Activated CD4-positive, alpha-beta T cell treated with anti-CD3 and anti-CD28 coated beads, Interleukin-2, amount 50 U/mL, for 24 hours (primary cell): ENCODE measurements at regions not wholly inside any gene's neighbourhood (a gene's known extent, or its start where the extent isn't known, plus 50 kb on each side); places are given as distances from the start of the nearest gene placed in this dataset.
"Not testable (repeated sequence)": the region's sequence is repeated elsewhere in the genome, so short reads cannot be mapped to it uniquely, and the experiment has no call there.

Experiments
- DNase-seq, 2 donors: peaks; one replicate each; pipeline ENCODE4 v3.0.0-alpha.2; 2020; ENCODE audit warnings: low read depth in 1 of 2, low spot score in 1 of 2

GRCh38 chr4:111020961-111021360, 398.1 kb upstream of the PITX2 start:
- no peak for DNase-seq

GRCh38 chr4:111022758-111023157, 399.9 kb upstream of the PITX2 start:
- no peak for DNase-seq

- no peak for DNase-seq
Observed at GRCh38 chr4:111027526-111027925, 404.6 kb upstream of the PITX2 start.

GRCh38 chr4:111028795-111029194, 405.9 kb upstream of the PITX2 start:
- no peak for DNase-seq

- no peak for DNase-seq
Observed at GRCh38 chr4:111031001-111031579, 408.2 kb upstream of the PITX2 start.

GRCh38 chr4:111031596-111031995, 408.7 kb upstream of the PITX2 start:
- no peak for DNase-seq

GRCh38 chr4:111037591-111038360, 414.9 kb upstream of the PITX2 start:
- no peak for DNase-seq

GRCh38 chr4:111040904-111041303, 418.0 kb upstream of the PITX2 start:
- no peak for DNase-seq

GRCh38 chr4:111043286-111043685, 420.4 kb upstream of the PITX2 start:
- DNase-seq: no peak

GRCh38 chr4:111045992-111046391, 423.1 kb upstream of the PITX2 start:
- no peak for DNase-seq

- DNase-seq: no peak
Observed at GRCh38 chr4:111046811-111047210, 423.9 kb upstream of the PITX2 start.

- no peak for DNase-seq
Observed at GRCh38 chr4:111048316-111048715, 425.4 kb upstream of the PITX2 start.

GRCh38 chr4:111064342-111064993, 441.6 kb upstream of the PITX2 start:
- DNase-seq: no peak

GRCh38 chr4:111066001-111066400, 443.1 kb upstream of the PITX2 start:
- DNase-seq: no peak

GRCh38 chr4:111066447-111066846, 443.6 kb upstream of the PITX2 start:
- DNase-seq: no peak

- DNase-seq: no peak
Observed at GRCh38 chr4:111066887-111067286, 444.0 kb upstream of the PITX2 start.

GRCh38 chr4:111068883-111069282, 446.0 kb upstream of the PITX2 start:
- no peak for DNase-seq

- no peak for DNase-seq
Observed at GRCh38 chr4:111070390-111070789, 447.5 kb upstream of the PITX2 start.

GRCh38 chr4:111074523-111075114, 451.7 kb upstream of the PITX2 start:
- DNase-seq: no peak

GRCh38 chr4:111076299-111076698, 453.4 kb upstream of the PITX2 start:
- not testable (repeated sequence) for DNase-seq

- DNase-seq: no peak
Observed at GRCh38 chr4:111108153-111108552, 485.3 kb upstream of the PITX2 start.

- no peak for DNase-seq
Observed at GRCh38 chr4:111113591-111113990, 490.7 kb upstream of the PITX2 start.
